H1 (cell line): ENCODE measurements at regions not wholly inside any gene's neighbourhood (a gene's known extent, or its start where the extent isn't known, plus 50 kb on each side); places are given as distances from the start of the nearest gene placed in this dataset.

Experiments
- BCL11A ChIP-seq, 2 experiments: IDR thresholded peaks; one replicate each; pipeline ENCODE4 v1.6.1; 2011; ENCODE audit warnings: low read depth in 2 of 2, low read length in 2 of 2, mild to moderate bottlenecking in 2 of 2
- CBX8 ChIP-seq: fragments of 300-800, 300-1000 bp; sonication (generic); IDR thresholded peaks from 2 replicates; pipeline ENCODE4 v1.7.1; 2016; ENCODE audit warnings: low read depth, low read length, borderline replicate concordance
- CEBPB ChIP-seq: IDR thresholded peaks from 2 replicates; pipeline ENCODE4 v1.6.1; 2012; ENCODE audit warnings: low read depth, low read length
- CHD7 ChIP-seq: fragments of 300-600 bp; sonication (generic); IDR thresholded peaks from 2 replicates; pipeline ENCODE4 v1.7.1; 2012; ENCODE audit warnings: low read length, moderate library complexity, mild to moderate bottlenecking, inconsistent platforms; ENCODE audit not compliant: insufficient replicate concordance
- CREB1 ChIP-seq: IDR thresholded peaks from 2 replicates; pipeline ENCODE4 v1.6.1; 2012; ENCODE audit warnings: inconsistent platforms
- GABPA ChIP-seq: IDR thresholded peaks from 2 replicates; pipeline ENCODE4 v1.6.1; 2011; ENCODE audit warnings: mild to moderate bottlenecking, low read length, moderate library complexity, borderline replicate concordance; ENCODE audit not compliant: insufficient read depth
- HDAC2 ChIP-seq, 2 experiments: fragments of 300-600 bp in 1 of 2; sonication (generic) in 1 of 2; IDR thresholded peaks; 2 replicates each; pipeline ENCODE4 v1.6.1; 2011 to 2012; ENCODE audit warnings: low read depth in 2 of 2, low read length in 2 of 2, mild to moderate bottlenecking in 2 of 2, moderate library complexity in 2 of 2, borderline replicate concordance in 1 of 2, inconsistent platforms in 1 of 2
- SIRT6 ChIP-seq: IDR thresholded peaks from one replicate; pipeline ENCODE4 v1.7.1; 2012; ENCODE audit warnings: low read length, inconsistent platforms
- TBP ChIP-seq: IDR thresholded peaks from 2 replicates; pipeline ENCODE4 v1.6.1; 2011; ENCODE audit warnings: low read depth, low read length, improper control_type of control experiment

GRCh38 chr16:51870296-51870854, 676.6 kb downstream of the TOX3 start (continued):
- TF ChIP-seq GABPA, result no peak
- no peak for TF ChIP-seq SIRT6
- TF ChIP-seq CBX8, result no peak
- no peak for TF ChIP-seq TBP
- TF ChIP-seq CHD7, result no peak
- no peak for TF ChIP-seq CREB1
- no peak for TF ChIP-seq BCL11A (IDR thresholded peaks at IDR 0.05; ENCODE audit: low read depth in 2 of 2, low read length in 2 of 2)
- TF ChIP-seq CEBPB, result no peak
- no peak for TF ChIP-seq HDAC2 (IDR thresholded peaks at IDR 0.05; ENCODE audit: borderline replicate concordance in 1 of 2, low read depth in 2 of 2, low read length in 2 of 2)
- TF ChIP-seq, all 59 proteins: peak for 0
